ENCODE measurements at regions not wholly inside any gene's neighbourhood (a gene's known extent, or its start where the extent isn't known, plus 50 kb on each side); places are given as distances from the start of the nearest gene placed in this dataset.

DNA sequence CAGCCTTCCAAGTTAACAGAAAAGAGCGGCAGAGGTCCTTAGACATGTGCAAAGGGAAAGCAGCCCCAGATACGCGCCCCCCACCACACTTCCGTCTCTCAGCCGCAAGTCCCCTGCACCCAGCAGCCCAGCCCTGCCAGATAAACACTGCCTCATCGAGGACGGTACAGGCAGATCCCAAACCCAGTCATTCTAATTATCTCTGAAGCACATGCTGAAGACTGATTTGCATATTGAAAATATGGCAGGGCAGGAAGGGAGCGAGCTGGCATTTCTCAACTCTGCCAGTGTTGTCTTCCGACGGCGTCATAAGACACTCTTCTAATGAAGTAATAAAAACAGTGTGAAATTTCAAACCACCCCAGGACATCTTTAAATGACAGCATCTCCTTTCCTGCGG lies 122.8 kb upstream of the CDH4 start:
- no peak for FAIRE-seq
- TF ChIP-seq, protein P1, sequence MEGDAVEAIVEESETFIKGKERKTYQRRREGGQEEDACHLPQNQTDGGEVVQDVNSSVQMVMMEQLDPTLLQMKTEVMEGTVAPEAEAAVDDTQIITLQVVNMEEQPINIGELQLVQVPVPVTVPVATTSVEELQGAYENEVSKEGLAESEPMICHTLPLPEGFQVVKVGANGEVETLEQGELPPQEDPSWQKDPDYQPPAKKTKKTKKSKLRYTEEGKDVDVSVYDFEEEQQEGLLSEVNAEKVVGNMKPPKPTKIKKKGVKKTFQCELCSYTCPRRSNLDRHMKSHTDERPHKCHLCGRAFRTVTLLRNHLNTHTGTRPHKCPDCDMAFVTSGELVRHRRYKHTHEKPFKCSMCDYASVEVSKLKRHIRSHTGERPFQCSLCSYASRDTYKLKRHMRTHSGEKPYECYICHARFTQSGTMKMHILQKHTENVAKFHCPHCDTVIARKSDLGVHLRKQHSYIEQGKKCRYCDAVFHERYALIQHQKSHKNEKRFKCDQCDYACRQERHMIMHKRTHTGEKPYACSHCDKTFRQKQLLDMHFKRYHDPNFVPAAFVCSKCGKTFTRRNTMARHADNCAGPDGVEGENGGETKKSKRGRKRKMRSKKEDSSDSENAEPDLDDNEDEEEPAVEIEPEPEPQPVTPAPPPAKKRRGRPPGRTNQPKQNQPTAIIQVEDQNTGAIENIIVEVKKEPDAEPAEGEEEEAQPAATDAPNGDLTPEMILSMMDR (IDR thresholded peaks at IDR 0.05; ENCODE audit: insufficient read depth, missing control alignments): no peak

DNA sequence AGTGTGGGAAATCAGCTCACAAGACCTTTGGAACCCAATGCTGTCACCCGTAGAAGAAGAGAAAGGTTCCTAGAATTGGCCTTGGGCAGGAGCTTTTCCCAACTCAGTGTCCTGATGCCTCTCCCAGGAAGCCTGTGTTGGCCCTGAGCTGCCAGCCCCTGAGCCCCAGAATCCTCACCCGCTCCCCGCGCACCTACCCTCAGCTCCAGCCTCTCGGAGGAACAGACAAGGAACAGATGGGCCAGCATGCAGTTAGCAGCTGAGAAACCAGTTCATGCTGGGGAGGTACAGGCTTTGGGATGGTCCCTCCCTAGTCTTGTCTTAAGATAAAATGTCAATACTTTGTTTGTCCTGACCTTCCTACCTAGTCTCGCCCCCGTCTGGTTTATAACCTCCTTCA lies 121.9 kb upstream of the CDH4 start:
- DNase-seq (ENCODE audit: insufficient read length, low spot score) (no peak), FAIRE-seq (no peak)
- TF ChIP-seq, protein P1 (IDR thresholded peaks at IDR 0.05; ENCODE audit: insufficient read depth, missing control alignments): no peak

More for the DNA sequence above, 122.8 kb upstream of the CDH4 start:
- DNase-seq (ENCODE audit: insufficient read length, low spot score): no peak

DNA sequence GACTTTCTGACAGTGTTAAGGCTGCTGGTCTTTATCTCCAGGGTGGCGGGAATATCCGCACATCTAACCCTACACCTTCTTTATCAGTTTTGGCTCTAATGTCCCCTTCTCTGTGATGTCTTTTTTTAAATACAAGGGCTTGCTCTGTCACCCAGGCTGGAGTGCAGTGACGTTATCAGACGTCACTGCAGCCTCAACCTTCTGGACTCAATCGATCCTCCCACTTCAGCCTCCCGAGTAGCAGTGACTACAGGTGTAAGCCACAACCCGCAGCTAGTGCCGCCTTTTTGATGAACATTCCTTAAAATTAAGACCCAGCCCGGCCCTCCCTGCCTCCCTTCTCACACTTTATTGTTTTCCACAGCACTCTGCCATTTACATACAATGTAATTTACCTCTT lies 120.1 kb upstream of the CDH4 start:
- FAIRE-seq (no peak), DNase-seq (ENCODE audit: insufficient read length, low spot score) (no peak)
- TF ChIP-seq, protein P1 (IDR thresholded peaks at IDR 0.05; ENCODE audit: insufficient read depth, missing control alignments): no peak

DNA sequence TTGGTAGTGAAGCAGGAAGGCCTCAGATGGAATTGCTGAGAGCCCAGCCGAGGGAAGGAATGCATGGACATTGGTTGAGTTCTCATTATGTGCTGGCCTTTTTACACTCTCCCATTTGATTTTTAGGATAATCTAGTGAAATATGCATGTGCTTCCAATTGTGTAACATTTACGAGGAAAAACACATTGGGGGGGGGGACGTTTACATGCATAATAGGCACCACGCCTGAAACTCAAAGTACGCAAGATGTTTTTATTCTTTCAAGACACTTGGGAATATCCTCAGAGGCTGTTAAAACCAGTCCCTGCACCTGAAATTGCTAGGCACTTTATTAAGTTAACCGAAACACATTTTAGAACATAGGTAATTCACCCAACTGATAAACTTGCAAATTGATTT lies 118.5 kb upstream of the CDH4 start:
- DNase-seq (ENCODE audit: insufficient read length, low spot score) (no peak), FAIRE-seq (no peak)
- TF ChIP-seq, protein P1 (IDR thresholded peaks at IDR 0.05; ENCODE audit: insufficient read depth, missing control alignments): no peak

DNA sequence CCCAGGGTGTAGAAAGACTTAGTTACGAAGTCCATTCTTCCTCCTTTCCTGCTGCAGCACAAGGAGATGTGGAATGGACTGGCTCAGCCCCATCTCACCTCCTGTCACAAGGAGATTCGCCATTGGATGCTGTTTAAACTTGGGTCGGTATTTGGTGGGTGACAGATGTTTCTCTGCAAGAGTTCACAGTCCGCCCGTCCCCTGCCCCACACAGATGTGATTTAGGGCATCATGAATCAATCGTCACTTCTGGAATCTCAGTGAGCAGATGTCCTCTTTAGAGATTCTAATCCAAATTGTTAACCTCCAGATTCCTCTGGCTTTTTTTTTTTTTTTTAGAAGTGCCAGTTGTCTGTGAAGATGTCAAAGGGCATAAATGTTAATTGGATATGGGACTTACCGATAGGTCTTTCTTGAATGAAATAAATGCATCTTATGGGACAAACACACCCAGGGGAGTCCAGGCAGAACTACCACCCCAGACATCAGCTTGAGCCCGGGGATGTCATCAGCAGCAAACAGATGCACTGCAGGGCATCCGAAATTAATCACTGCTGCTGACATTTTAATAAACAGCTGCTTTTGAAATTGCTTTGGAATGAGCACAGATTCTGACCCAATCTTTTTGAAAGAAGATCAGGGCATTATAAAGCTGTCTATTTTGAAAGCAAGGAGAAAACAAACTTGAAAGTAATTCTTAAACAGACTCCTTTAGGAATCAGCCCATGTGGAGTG lies 117.6 kb upstream of the CDH4 start:
- no peak for FAIRE-seq
- TF ChIP-seq, protein P1 (IDR thresholded peaks at IDR 0.05; ENCODE audit: insufficient read depth, missing control alignments): no peak
- DNase-seq (ENCODE audit: insufficient read length, low spot score): no peak

DNA sequence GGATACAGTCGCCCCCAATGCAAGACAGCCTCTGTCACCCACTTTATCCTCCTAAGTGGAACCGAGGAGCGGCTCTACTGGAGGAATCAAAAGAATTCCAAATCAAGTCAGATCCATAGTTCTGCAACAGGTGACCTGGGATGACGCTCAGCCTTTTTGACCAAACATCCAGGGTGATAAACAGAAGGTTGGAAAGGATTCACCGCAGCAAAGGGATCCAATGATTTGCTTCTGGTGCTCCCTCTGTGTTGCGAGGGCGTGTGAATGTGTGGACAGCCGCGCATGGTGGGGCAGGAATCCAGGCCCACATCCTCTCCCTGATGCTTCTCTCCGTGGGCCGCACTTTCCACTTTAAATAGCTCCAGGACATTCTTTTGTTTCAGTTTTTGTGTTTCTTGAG lies 116.8 kb upstream of the CDH4 start:
- FAIRE-seq (no peak), DNase-seq (ENCODE audit: insufficient read length, low spot score) (no peak)

DNA sequence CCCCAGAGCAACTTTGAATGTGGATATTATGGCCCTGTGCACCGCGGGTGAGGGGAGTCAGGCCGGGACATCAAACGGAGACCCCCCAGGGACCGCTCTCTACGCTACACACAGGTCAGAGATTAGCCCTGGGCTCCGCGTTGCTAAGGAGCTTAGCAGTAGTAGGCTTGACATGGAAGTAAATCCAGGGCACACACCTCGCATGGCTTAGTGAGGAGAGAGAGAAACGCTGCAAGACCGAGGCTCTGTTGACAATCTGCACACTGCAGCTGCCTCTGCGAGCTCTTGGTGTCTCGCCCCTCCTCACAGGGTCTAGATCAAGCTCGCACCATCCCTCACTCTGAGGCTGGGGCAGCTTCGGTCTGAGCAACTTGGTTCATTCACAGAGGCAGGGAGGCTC lies 116.1 kb upstream of the CDH4 start:
- no peak for FAIRE-seq
- DNase-seq (ENCODE audit: insufficient read length, low spot score): peak; percentile 54
- TF ChIP-seq, protein P1 (IDR thresholded peaks at IDR 0.05; ENCODE audit: insufficient read depth, missing control alignments): no peak

More for the DNA sequence above, 116.8 kb upstream of the CDH4 start:
- TF ChIP-seq, protein P1 (IDR thresholded peaks at IDR 0.05; ENCODE audit: insufficient read depth, missing control alignments): no peak

Measured in D721Med (cell line).